IPS DF 4.7 (cell line): ENCODE measurements at regions not wholly inside any gene's neighbourhood (a gene's known extent, or its start where the extent isn't known, plus 50 kb on each side); places are given as distances from the start of the nearest gene placed in this dataset.

Source experiments
- DNase-seq: peaks from one replicate; pipeline ENCODE4 v3.0.0-alpha.2; 2013; ENCODE audit warnings: low spot score; ENCODE audit errors: extremely low read depth

DNA sequence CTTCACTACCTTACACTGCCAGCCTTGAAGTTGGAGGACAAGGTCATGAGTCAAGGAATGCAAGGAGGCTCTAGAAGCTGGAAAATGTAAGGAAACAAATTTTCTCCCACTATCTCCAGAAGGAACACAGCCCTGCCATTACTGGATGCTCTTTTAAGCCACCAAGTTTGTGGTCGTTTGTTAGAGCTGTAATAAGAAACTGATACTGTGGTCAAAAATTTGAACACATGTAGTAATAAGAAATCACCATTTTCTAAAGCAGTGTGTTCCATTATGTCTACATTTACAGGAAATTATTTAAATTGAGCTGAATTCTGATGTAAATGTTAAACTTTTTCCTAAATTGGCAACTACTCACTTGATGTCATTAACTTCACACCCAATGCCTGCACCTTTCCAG lies 729.0 kb downstream of the KCNJ3 start:
- DNase-seq, result no peak

DNA sequence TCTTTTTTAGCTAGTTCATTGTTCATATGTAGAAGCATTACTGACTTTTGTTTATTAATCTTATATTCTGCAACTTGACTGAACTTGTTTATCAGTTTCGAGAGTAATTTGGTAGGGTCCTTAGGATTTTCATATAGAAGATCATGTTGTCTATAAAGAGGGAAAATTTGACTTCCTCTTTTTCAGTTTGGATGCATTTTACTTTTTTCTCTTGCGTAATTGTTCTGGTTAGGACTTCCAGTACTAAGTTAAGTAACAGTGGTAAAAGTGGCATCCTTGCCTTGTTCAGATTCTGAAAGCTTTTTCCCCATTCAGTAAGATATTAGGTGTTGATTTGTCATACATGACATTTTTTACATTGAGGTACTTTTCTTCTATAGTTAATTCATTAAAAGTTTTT lies 726.0 kb downstream of the KCNJ3 start:
- no peak for DNase-seq

DNA sequence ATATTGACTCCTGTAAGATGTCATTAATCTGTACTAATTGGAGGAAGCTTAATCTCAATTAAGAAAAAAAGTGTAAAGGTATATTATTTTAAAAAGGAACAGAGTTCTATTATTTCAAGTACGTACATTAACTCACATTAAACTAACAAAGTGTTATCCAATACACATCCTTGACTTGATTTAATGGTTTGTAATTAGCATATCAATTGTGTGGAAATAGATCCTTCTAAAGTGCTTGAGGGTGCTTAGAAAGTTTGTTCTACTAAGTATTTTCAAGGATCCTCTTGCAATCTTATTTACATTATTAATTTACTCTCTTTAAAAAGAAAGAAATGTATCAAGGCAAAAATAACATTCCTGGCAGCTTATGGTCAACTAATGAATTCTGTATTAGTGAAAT lies 720.3 kb downstream of the KCNJ3 start:
- DNase-seq, result no peak

DNA sequence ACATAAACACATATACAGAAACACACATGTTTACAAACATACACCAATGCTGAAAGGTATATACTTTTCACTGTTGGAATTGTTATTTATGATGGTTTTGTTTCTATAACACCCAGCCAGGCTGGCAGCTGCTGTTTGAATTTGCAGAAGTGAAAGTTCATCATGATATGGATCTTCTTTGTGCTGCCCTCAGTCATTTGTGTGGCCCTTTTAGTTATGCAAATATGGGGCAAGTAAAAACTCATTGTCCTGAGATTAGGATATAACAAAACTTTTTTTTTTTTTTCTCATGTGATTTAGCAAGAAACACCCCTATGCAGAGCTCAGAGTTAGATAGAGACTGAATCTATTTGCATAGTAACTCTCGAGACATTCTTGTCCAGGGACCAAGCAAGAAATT lies 714.1 kb downstream of the KCNJ3 start:
- no peak for DNase-seq

DNA sequence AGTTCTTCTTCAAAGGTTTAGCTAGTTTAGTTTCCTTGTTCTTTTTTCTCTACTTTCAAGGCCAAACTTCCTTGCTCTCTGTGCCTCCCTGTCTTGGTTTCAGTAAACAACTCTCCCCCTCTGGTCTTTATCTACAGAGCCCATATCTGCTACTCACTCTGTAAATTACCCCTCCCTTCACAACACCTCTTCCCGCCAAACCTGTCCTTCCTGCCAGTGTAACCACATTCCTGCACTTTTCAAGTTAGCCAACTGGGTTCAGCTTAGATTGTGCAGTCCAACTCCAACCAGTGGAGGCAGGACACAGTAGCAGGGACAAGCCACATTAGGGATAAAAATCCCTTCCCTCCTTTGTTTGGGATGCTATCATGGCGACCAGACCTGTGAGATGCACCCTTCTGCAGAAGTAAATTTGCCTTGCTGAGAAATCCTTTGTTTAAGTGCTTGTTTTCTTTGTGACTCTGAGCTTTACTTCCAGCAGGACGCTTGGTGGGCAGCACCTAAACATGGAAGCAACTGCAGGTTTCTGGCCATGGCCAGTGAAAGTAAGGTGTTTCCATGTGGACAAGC lies 706.0 kb downstream of the KCNJ3 start:
- no peak for DNase-seq

DNA sequence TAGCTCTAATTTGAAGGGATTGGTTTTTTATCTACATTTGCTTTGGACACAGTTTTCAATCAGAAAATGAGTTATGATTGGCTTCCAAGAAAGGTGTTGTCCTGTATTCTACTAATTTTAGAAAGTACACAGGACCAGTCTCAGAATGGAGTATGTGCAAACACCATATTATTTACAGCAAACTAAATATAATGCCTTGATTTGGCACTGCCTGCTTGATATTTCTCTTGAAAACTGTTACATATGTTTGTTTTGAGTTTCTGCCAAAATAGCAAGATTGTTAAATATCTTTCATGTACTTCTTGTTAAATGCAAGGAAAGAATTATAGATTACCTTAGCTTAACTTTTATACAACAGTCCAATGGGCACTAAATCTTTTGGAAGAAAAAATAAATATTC lies 694.9 kb downstream of the KCNJ3 start:
- no peak for DNase-seq

DNA sequence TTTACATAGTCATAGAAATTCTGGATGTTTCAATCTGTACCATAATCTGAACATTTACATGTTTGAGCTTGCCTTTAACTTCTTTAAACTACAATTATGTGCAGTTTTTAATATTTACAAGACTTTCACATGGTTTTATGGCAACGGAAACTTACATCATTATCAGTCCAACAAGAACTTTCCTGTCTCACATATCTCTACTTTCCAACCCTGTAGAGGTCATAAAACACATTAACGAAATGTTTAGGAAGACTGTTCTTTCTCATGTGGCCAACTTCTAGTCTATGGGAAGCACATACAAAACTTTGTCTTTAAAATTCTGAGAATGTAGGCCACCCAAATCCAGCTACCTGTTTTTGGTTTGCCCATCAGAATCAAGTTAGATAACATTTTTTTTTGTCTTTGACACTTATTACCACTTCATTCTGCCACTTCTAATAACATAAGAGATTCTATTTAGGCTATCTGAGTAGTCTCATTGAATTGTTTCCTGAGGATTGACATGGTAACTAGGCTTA lies 693.2 kb downstream of the KCNJ3 start:
- no peak for DNase-seq

DNA sequence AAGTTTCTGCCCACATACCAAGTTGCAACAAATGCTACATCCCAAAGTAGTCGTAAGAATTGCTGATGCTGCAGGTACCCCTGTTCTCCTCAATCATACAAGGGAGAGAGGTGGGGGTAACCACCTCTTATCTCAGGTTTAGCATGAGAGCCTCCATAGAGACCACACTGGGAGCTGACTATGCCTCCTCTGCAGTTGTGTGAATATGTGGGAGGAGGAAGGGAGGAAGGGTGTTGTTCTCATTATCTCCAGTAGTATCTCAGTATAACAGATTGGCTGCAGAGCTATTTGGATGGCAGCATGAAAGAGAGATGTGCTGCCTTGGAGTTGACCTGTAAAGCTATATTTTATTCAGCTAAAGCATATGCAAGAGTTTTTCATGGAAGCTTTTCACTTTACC lies 690.7 kb downstream of the KCNJ3 start:
- no peak for DNase-seq

DNA sequence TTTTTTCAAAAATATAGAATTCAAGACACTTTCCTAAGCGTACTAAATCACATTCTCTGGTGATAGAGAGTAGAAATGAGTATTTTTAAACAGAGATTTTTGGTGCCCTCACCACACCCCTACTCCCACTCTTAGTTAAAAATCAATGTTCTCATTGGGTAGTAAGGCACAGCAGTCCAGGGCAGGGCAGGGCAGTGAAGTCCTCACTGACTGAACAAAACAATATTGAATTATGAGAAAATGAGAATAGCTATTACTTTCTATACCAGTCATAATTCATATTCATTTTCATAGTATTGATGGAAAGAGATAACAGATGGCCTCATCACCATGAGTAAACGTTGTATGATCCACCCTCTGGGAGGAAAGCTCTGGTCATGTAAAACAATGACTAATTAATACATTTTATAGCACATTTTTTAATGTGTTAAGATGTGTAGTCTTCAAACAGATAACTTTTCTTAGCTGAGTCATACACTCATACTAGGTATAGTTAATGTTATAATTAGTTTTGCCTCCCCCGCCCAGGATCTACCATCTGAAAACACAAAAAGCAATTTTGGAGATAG lies 686.1 kb downstream of the KCNJ3 start:
- DNase-seq, result no peak

DNA sequence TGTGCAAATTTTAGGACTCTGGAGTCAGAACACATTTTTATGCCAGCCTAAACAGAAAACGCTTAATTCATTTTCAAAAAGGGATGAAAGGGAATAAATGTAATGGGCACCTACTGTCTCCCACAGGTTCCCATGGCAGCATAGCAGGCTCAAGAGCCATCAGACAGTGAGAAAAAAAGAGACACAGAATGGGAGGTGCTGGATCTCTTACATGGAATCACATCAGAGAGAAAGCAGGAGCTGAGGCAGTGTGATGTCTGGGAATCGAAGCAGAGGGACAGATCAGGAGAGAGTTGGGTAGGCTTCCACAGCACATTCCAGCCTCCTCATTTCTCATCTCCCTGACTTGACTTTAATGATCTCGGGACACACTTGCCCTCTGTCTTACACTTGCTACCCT lies 684.3 kb downstream of the KCNJ3 start:
- DNase-seq, result no peak

DNA sequence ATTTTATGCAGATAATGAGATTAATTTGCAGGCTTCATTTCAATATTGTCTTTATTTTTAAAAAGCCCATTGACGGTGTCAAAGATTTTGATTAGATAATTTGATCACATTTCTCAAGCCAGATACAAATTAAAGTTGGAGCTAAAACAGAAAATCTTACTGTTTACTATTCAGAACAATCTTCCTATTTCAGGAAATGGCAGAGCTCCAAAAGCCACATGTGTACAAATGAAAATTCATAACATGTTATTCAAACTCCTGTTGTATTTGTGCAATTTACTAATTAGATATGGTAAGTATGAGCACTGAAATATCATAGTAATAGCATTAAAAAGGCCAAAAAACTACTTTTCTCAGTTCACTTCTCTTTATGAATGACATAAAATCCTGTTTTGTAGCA lies 682.9 kb downstream of the KCNJ3 start:
- no peak for DNase-seq

DNA sequence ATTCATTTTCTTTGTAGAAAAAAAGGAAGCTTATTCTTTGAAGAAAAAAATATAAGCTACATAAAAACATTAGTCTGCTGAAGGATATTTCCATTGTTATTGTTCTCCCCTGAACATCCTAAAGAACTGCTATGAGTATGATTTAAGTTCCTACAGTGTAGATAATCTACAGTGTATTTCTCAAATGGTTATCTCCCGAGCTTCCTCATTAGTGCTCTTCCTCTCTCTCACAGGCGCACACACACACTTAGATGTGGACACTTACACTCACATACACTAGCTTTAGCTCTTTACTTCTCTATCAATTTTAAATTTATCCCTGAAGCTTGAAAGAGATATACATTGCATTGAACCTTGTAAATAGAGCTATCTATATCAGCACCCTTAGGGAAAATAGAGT lies 681.0 kb downstream of the KCNJ3 start:
- DNase-seq, result no peak

DNA sequence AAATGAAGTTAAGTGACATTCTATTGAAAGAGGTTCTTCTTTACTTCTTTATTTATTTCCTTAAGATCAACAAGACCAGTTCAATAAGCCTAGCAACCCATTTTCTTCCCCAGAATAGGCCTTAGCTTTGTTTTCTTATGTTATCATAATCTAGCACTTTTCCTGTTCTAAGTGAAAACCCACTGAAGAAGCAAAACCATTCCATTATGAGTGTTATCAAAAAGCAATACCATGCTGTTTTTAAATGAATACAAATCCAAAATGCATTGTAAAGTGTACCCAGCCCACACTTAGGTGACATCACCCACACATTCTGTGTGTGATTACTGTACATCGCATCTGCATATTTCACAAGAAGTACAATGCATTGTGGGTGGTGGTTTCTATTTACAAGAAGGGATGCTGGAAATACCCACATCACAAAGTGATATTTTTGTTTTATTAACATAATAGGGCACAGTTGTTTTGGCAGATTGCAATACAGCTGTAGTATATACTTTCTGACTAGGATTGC lies 679.5 kb downstream of the KCNJ3 start:
- no peak for DNase-seq

DNA sequence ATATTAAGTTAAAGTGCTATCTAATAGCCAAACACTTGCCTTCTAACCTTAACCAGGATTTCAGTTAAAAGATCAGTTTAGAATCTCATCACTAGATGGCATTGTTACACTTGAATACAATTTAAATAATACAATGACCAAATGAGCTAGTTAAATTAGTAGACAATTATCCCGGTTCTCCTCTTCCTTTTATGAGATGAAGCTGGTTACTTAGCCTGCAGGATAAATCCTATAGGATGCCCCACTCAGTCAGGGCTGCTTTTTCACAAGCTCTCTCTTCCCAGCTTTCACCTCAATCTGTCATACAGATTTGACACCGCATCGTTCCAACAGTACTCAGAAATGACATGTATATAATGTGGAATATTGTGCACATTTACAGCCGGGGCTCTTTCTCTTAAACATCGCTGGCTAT lies 678.8 kb downstream of the KCNJ3 start:
- DNase-seq, result no peak

DNA sequence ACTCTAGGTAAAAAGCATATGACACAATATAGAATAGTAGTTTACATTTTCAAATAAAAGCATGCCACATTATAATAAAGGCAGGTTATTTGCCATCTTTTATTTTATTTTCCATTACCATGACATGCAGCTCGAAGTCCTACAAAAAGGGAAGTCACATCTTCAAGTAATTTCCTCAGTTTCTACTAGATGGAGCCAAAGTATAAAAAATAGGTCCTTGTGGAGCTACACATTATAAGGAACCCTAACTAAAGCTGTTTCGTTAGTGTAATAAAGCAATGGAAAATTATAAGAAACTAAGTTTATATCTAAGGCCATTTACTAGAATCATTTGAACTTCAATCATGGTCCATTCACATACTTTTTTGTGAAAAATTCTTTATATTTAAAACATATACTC lies 674.5 kb downstream of the KCNJ3 start:
- no peak for DNase-seq

DNA sequence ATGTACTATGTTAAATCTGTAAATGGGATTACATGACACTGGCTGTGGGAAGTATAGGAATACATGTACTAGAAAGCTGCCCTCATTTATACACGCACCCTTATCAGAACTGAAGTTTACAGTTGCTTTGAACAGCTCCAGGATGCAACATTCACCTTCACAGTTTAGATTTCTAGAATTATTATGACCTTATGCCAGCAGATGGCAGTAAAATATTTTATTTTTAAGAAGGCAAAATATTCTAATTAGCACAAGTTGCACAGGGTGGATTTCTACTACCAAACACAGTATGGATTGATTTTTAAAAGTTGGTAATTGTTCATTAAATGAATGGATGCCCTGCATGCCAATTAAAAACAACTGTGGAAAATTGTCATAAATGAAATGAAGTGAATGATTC lies 670.4 kb downstream of the KCNJ3 start:
- no peak for DNase-seq

DNA sequence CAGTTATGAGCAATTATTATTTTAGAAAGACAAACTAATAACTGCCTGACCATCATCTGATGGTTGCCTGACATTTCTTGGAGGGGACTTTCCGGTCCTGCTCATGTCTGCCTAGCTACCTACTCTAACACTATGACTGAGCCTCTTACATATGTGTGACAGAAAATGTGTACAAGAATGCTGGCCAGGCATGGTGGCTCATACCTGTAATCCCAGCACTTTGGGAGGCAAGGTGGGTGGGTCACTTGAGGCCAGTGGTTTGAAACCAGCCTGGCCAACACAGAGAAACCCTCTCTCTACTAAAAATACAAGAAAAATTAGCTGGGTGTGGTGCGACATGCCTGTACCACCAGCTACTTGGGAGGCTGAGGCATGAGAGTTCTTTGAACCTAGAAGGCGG lies 666.3 kb downstream of the KCNJ3 start:
- no peak for DNase-seq

DNA sequence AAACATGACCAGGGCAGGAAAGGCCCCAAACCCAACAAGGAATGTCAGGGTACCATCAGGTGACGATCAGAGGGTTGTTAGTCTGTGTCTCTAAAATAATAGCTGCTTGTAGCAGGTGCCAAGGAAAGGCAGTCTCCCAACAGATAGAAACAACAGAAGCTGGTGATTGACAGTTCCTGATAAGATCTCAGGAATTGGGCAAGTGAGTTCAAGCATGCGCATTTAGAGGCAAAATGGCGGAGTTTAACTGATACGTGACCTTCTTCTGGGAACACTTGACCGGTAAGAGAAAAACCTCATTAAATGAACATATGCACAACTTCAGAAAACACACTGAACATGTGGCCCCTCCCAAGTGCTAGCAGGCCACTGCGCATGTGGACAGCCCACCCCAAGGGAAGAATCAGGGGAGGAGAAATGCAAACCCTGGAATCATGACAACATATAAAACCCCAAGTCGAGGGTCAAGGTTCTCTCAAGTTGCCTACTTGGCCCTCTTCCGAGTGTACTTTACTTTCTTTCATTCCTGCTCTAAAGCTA lies 664.9 kb downstream of the KCNJ3 start:
- no peak for DNase-seq

DNA sequence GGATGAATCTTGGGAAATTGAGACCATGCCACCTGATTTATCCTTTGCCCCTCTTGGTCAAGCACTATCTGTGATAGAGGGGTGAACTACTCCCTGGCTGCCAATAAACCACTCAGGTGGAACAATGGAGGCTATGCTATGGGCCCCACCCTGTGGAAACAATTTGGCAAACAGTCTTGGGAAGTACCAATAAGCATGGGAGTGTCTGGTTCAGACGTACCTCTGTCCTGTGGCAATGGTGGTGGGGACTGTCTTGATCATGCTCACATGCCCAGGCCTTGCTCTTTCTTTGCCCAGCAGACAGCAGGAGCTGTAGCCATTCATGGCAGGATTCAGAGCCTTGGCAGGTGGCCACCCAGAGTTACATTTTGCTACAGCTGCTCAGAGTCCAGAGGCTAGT lies 658.7 kb downstream of the KCNJ3 start:
- DNase-seq, result no peak

DNA sequence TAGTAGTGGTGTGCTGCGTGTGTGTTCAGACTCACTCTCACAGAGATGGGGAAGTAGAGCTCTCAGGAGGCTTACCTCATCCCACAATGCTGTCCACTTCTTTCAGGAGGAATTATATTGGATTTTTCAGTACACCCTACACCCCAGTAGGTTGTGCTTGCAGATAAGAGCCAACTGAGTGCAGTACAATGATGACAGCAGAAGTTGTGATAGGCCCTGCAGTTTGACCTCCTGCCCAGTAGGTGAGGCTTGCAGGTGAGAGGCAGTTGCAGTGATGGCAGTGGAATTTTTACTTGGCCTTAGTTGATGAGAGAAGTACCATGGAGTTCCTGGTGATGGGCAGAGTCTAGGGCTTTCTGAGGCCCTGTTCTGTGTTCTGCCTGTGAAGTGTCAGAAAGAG lies 657.8 kb downstream of the KCNJ3 start:
- DNase-seq, result no peak

DNA sequence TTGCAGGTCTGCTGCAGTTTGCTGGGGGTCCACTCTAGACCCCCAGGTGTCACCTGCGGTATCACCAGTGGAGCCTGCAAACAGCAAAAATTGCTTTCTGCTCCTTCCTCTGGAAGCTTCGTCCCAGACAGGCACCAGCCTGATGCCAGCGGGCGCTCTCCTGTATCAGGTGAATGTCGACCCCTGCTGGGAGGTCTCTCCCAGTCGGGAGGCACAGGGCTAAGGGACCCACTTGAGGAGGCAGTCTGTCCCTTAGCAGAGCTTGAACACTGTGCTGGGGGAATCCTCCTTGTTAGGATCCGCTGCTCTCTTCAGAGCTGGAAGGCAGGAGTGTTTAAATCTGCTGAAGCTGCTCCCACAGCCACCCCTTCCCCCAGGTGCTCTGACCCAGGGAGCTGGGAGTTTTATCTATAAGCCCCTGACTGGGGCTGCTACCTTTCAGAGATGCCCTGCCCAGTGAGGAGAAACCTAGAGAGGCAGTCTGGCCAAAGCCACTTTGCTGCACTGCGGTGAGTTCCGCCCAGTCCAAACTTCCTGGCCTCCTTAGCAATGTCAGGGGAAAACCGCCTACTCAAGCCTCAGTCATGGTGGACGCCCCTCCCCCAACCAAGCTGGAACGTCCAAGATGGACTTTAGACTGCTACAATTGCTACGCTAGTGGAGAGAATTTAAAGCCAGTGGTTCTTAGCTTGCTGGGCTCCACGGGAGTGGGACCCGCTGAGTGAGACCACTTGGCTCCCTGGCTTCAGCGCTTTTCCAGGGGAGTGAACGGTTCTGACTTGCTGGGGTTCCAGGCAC lies 652.5 kb downstream of the KCNJ3 start:
- no peak for DNase-seq

DNA sequence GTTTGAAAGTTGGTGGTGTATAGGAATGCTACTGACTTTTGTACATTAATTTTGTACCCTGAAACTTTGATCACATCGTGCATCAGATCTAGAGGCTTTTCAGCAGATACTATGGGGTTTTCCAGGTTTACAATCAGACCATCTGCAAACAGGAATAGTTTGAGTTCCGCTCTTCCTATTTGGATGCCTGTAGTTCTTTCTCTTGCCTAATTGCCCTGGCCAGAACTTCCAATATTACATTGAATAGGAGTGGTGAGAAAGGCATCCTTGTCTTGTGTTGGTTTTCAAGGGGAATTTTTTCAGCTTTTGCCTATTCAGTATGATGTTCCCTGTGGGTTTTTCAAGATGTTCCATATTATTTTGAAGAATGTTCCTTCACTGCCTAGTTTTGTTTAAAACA lies 633.5 kb downstream of the KCNJ3 start:
- no peak for DNase-seq
